Erythroblast (primary cell): ENCODE measurements at regions not wholly inside any gene's neighbourhood (a gene's known extent, or its start where the extent isn't known, plus 50 kb on each side); places are given as distances from the start of the nearest gene placed in this dataset.

Experiments used
- GATA1 ChIP-seq: IDR thresholded peaks from 2 replicates; pipeline ENCODE4 v1.6.1; 2011; ENCODE audit warnings: low read depth, mild to moderate bottlenecking, control low read depth, low read length, moderate library complexity
- POLR2A ChIP-seq: IDR thresholded peaks from 2 replicates; pipeline ENCODE4 v1.6.1; 2011; ENCODE audit warnings: mild to moderate bottlenecking, low read length

- TF ChIP-seq POLR2A (no peak), GATA1 (no peak)
Observed at GRCh38 chr1:172789840-172790239, 130.9 kb downstream of the FASLG start.
